ENCODE measurements at regions not wholly inside any gene's neighbourhood (a gene's known extent, or its start where the extent isn't known, plus 50 kb on each side); places are given as distances from the start of the nearest gene placed in this dataset.

DNA sequence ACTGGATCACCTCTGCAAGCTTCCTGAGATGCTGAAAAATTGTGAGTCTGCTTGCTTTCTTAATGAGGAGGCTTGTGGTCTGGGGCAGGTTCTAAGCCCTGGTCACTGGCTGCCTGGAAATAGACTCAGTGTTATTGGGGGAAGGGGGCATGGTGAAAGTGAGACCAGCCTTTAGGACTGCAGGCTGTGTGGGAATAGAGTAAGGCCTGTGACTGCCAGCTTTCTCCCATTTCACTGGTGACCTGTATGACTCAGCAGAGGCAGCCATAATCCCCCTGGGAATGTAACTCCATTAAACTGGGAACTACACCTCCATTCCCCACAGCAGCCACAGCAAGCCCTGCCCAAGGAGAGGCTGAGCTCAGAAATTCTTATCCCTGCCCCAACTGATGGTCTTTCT is 55.9 kb upstream of the IL15 start:
- H3K9ac ChIP-seq (ENCODE audit: low read depth, low read length) = no peak overlapping the region
- no peaks in the 10 kb centered on the region for H3K4me1 ChIP-seq (ENCODE audit: insufficient read depth, low read length)
- H3K4me2 ChIP-seq (ENCODE audit: insufficient read depth, low read length) = no peak overlapping the region
- no peaks in the 10 kb centered on the region for H4K20me1 ChIP-seq (ENCODE audit: insufficient read depth, low read length)
- no peak overlapping the region for H3K27ac ChIP-seq (ENCODE audit: low read length)
- no peak overlapping the region for H3K4me3 ChIP-seq (ENCODE audit: low read depth in 1 of 2, low read length in 2 of 2)
- DNase-seq = no peak
- no peaks in the 10 kb centered on the region for H3K36me3 ChIP-seq (ENCODE audit: insufficient read depth, low read length)
- ATAC-seq (ENCODE audit: insufficient read depth, low read depth) = no peak
- no peak for TF ChIP-seq EZH2 (IDR thresholded peaks at IDR 0.05; ENCODE audit: borderline replicate concordance, low read depth, low read length, severe bottlenecking)
- TF ChIP-seq, protein P1, sequence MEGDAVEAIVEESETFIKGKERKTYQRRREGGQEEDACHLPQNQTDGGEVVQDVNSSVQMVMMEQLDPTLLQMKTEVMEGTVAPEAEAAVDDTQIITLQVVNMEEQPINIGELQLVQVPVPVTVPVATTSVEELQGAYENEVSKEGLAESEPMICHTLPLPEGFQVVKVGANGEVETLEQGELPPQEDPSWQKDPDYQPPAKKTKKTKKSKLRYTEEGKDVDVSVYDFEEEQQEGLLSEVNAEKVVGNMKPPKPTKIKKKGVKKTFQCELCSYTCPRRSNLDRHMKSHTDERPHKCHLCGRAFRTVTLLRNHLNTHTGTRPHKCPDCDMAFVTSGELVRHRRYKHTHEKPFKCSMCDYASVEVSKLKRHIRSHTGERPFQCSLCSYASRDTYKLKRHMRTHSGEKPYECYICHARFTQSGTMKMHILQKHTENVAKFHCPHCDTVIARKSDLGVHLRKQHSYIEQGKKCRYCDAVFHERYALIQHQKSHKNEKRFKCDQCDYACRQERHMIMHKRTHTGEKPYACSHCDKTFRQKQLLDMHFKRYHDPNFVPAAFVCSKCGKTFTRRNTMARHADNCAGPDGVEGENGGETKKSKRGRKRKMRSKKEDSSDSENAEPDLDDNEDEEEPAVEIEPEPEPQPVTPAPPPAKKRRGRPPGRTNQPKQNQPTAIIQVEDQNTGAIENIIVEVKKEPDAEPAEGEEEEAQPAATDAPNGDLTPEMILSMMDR (IDR thresholded peaks at IDR 0.05; ENCODE audit: borderline replicate concordance, extremely low read depth, low read length, poor library complexity, severe bottlenecking) = no peak
- H3K27me3 ChIP-seq (ENCODE audit: insufficient read depth, low read length, poor library complexity) = peaks cover 4% of the 10 kb centered on the region
- H3K9me3 ChIP-seq (ENCODE audit: insufficient read depth, low read length, severe bottlenecking) = no peaks in the 10 kb centered on the region
- no peaks in the 10 kb centered on the region for H3K79me2 ChIP-seq (ENCODE audit: insufficient read depth, low read length)
- H2AFZ ChIP-seq (ENCODE audit: low read depth, low read length) = no peak overlapping the region

Data from DND-41 (cell line).